GM12878 (cell line): ENCODE measurements at regions not wholly inside any gene's neighbourhood (a gene's known extent, or its start where the extent isn't known, plus 50 kb on each side); places are given as distances from the start of the nearest gene placed in this dataset.

Source experiments
- ATAC-seq: fragments of 200-7000 bp; cut with Tn5 transposase; 3 replicates; pipeline ENCODE4 v1.9.1; 2020; ENCODE audit warnings: mild to moderate bottlenecking, moderate library complexity
- BruUV-seq: library from RNA; stranded (reverse); fragments of 400-500 nt; replicated peaks from 2 replicates; lab custom pipeline; 2021; lab: Mats Ljungman, UMichigan
- CTCF ChIA-PET: fragments of 300-600 bp; sonication (Branson Sonifier 250); formaldehyde crosslinking; extraction: SDS; loops from one replicate; lab custom pipeline; 2021; ENCODE audit warnings: inconsistent platforms; lab: Yijun Ruan, JAX
- POLR2A ChIA-PET: fragments of 350-600 bp; formaldehyde crosslinking; extraction: SDS; loops from one replicate; lab custom pipeline; 2021; ENCODE audit warnings: inconsistent platforms; lab: Charles Lee
- RAD21 ChIA-PET: fragments of 300-600 bp; sonication (Branson Sonifier 250); formaldehyde crosslinking; loops from one replicate; lab custom pipeline; 2023; ENCODE audit warnings: antibody characterized with exemption; ENCODE audit not compliant: unreplicated experiment; lab: Charles Lee
- SMC1A ChIA-PET: fragments of 300-600 bp; sonication (Branson Sonifier 250); formaldehyde crosslinking; loops from one replicate; lab custom pipeline; 2023; ENCODE audit not compliant: unreplicated experiment, uncharacterized antibody; lab: Charles Lee
- DNase-seq: peaks from one replicate; pipeline ENCODE4 v3.0.0-alpha.2; 2011; ENCODE audit warnings: low read depth, low spot score
- FAIRE-seq: peaks from 3 replicates; lab custom pipeline; 2011; peaks lifted over from hg19 to GRCh38; lab: Jason Lieb, UNC
- H2AFZ ChIP-seq: 2 replicates; pipeline ENCODE4 v1.6.0; 2011; ENCODE audit warnings: low read depth, low read length, control low read depth; ENCODE audit not compliant: control insufficient read depth
- H3K27ac ChIP-seq: 2 replicates; pipeline ENCODE4 v1.5.1; 2011; ENCODE audit warnings: control low read depth; ENCODE audit not compliant: control insufficient read depth, insufficient read depth
- H3K27me3 ChIP-seq, 2 experiments: replicated peaks in 1 of 2; 2 replicates each; pipeline versions ENCODE4 v1.6.0 to v1.6.1; 2011; ENCODE audit warnings: low read length in 1 of 2; ENCODE audit not compliant: control insufficient read depth in 2 of 2, insufficient read depth in 2 of 2
- H3K36me3 ChIP-seq, 2 experiments: 2 replicates each; pipeline ENCODE4 v1.5.1; 2011; ENCODE audit warnings: low read length in 1 of 2; ENCODE audit not compliant: control insufficient read depth in 2 of 2, insufficient read depth in 2 of 2
- H3K4me1 ChIP-seq: 2 replicates; pipeline ENCODE4 v1.6.1; 2011; ENCODE audit warnings: mild to moderate bottlenecking, low read length, moderate library complexity, mixed read lengths; ENCODE audit not compliant: control insufficient read depth, insufficient read depth
- H3K4me2 ChIP-seq: 2 replicates; pipeline ENCODE4 v1.6.0; 2011; ENCODE audit warnings: control low read depth; ENCODE audit not compliant: control insufficient read depth, insufficient read depth
- H3K4me3 ChIP-seq: fragments of 200-600 bp; sonication (generic); 2 replicates; pipeline ENCODE4 v1.5.1; 2016
- H3K79me2 ChIP-seq: 2 replicates; pipeline ENCODE4 v1.6.0; 2011; ENCODE audit warnings: low read length; ENCODE audit not compliant: control insufficient read depth, insufficient read depth
- H3K9ac ChIP-seq: 2 replicates; pipeline ENCODE4 v1.8.0; 2011; ENCODE audit warnings: low read length, control low read depth, mixed read lengths; ENCODE audit not compliant: control insufficient read depth, insufficient read depth
- H3K9me3 ChIP-seq: replicated peaks from 3 replicates; pipeline ENCODE4 v1.5.1; 2011; ENCODE audit warnings: mild to moderate bottlenecking, low read length; ENCODE audit not compliant: control insufficient read depth, insufficient read depth
- H4K20me1 ChIP-seq: 2 replicates; pipeline ENCODE4 v1.6.0; 2011; ENCODE audit not compliant: control insufficient read depth, insufficient read depth
- CBX5 ChIP-seq: sonication (generic); IDR thresholded peaks from 2 replicates; pipeline ENCODE4 v1.6.1; 2016; ENCODE audit warnings: low read depth, moderate library complexity, mild to moderate bottlenecking, inconsistent platforms
- CHD2 ChIP-seq: IDR thresholded peaks from 2 replicates; pipeline ENCODE4 v1.6.1; 2011; ENCODE audit warnings: low read depth, low read length, improper control_type of control experiment, borderline replicate concordance
- CREB1 ChIP-seq: IDR thresholded peaks from 2 replicates; pipeline ENCODE4 v1.6.1; 2012; ENCODE audit warnings: low read depth, mild to moderate bottlenecking, inconsistent platforms
- EZH2 ChIP-seq: IDR thresholded peaks from 2 replicates; pipeline ENCODE4 v1.6.1; 2012; ENCODE audit warnings: low read depth, mild to moderate bottlenecking, control low read depth, inconsistent platforms, low read length, borderline replicate concordance; ENCODE audit not compliant: control insufficient read depth
- HDAC6 ChIP-seq: fragments of 200-600 bp; sonication (generic); IDR thresholded peaks from one replicate; pipeline ENCODE4 v1.8.0; 2017; ENCODE audit warnings: antibody characterized with exemption; ENCODE audit not compliant: unreplicated experiment
- IKZF1 ChIP-seq: fragments of 450-650 bp; conservative IDR thresholded peaks from 2 replicates; pipeline ENCODE4 v1.6.1; 2017; ENCODE audit warnings: antibody characterized with exemption, mild to moderate bottlenecking
- IRF4 ChIP-seq: IDR thresholded peaks from 2 replicates; pipeline ENCODE4 v1.6.1; 2011; ENCODE audit warnings: low read depth, low read length
- MEF2A ChIP-seq: IDR thresholded peaks from 2 replicates; pipeline ENCODE4 v1.6.1; 2011; ENCODE audit warnings: low read depth, mild to moderate bottlenecking, low read length, moderate library complexity; ENCODE audit not compliant: insufficient read depth
- NFIC ChIP-seq: IDR thresholded peaks from 2 replicates; pipeline ENCODE4 v1.6.1; 2012; ENCODE audit warnings: low read depth, mild to moderate bottlenecking, inconsistent platforms, low read length, moderate library complexity
- NRF1 ChIP-seq: conservative IDR thresholded peaks from 2 replicates; pipeline ENCODE4 v1.6.1; 2011; ENCODE audit warnings: mild to moderate bottlenecking, low read depth, low read length, improper control_type of control experiment
- SREBF1 ChIP-seq: IDR thresholded peaks from 2 replicates; pipeline ENCODE4 v1.6.1; 2012; ENCODE audit warnings: mild to moderate bottlenecking, low read length
- STAT3 ChIP-seq: IDR thresholded peaks from 2 replicates; pipeline ENCODE4 v1.6.1; 2011; ENCODE audit warnings: low read depth, low read length, improper control_type of control experiment
- TAF1 ChIP-seq: IDR thresholded peaks from 2 replicates; pipeline ENCODE4 v1.6.1; 2011; ENCODE audit warnings: mild to moderate bottlenecking, low read depth, low read length, borderline replicate concordance
- ZNF207 ChIP-seq: fragments of 450-650 bp; IDR thresholded peaks from 2 replicates; pipeline ENCODE4 v1.6.1; 2014; ENCODE audit warnings: antibody characterized with exemption, mild to moderate bottlenecking, borderline replicate concordance
- WGBS: methylation state at CpG from one replicate; pipeline ENCODE4 v1.1.6; 2016; ENCODE audit warnings: low lambda C conversion rate; ENCODE audit not compliant: insufficient replicate concordance, insufficient coverage; ENCODE audit errors: missing lambda C conversion rate; 5-methylcytosine and 5-hydroxymethylcytosine counted together
- in situ Hi-C: fragments of 300-500 bp; cut with MboI; formaldehyde crosslinking; loops from 9 replicates; pipeline ENCODE4 v1.14.3; 2018; ENCODE audit warnings: mixed read lengths
- intact Hi-C: fragments of 100-400 bp; cut with micrococcal nuclease; formaldehyde crosslinking; loops from one replicate; pipeline ENCODE4 v1.14.2; 2022; ENCODE audit not compliant: unreplicated experiment
- TF ChIP-seq, protein P1 (sequence below): IDR thresholded peaks from 2 replicates; pipeline ENCODE4 v1.6.1; 2011; ENCODE audit warnings: borderline replicate concordance, low read depth, mild to moderate bottlenecking, moderate library complexity, low read length; ENCODE audit not compliant: insufficient read depth, poor library complexity, severe bottlenecking
- TF ChIP-seq, protein P2 (sequence below): fragments of 150-350 bp; IDR thresholded peaks from 2 replicates; pipeline ENCODE4 v1.6.1; 2016; ENCODE audit warnings: low read depth, low read length
- TF ChIP-seq, protein P3 (sequence below): fragments of 450-650 bp; IDR thresholded peaks from 2 replicates; pipeline ENCODE4 v1.6.1; 2017; ENCODE audit warnings: borderline replicate concordance
- TF ChIP-seq, protein P4 (sequence below): fragments of 450-650 bp; IDR thresholded peaks from 2 replicates; pipeline ENCODE4 v1.6.1; 2016; ENCODE audit warnings: mild to moderate bottlenecking

DNA sequence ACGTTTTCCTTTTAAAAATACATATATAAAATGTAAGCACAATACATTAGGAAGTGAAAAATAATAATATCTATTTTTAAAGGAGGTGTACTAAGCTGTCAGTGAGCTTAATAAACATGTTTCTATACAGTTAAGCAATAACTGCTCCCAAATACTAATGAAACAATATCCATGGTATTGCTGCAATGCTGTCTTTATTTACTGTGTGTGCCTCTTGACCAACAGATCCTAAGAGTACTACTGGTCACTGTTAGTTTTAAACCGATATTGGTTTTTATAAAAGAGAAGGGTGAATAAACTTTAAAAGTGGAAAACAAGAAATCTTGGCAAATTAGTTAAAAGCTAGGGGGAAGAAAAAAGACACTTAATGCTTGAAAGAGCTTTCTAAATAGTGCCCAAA lies 1029.0 kb downstream of the FSTL5 start:
- Histone ChIP-seq H3K9me3 (no peaks in the 10 kb centered on the region; the same call in 2 of the 3 replicates), H4K20me1 (no peaks in the 10 kb centered on the region), H3K4me2 (no peak overlapping the region), H3K27ac (no peak overlapping the region), H3K4me3 (no peak overlapping the region), H3K36me3 (no peaks in the 10 kb centered on the region), H3K4me1 (no peaks in the 10 kb centered on the region), H3K27me3 (no peaks in the 10 kb centered on the region), H2AFZ (no peak overlapping the region), H3K79me2 (no peaks in the 10 kb centered on the region), H3K9ac (no peak overlapping the region)
- 19% methylated on average over 2 of the region's 2 CpGs for WGBS
- POLR2A ChIA-PET = no interaction called here
- no peak for DNase-seq
- no peak for FAIRE-seq
- SMC1A ChIA-PET = interaction anchor here (0.7 kb wide), 1 partner anchor 276 kb away, joined by 4 read pairs; no protein-coding TSS in a partner anchor
- ATAC-seq = no peak
- in situ Hi-C loops = no loop called here
- CTCF ChIA-PET = no interaction called here
- TF ChIP-seq NFIC = no peak
- TF ChIP-seq, protein P1, sequence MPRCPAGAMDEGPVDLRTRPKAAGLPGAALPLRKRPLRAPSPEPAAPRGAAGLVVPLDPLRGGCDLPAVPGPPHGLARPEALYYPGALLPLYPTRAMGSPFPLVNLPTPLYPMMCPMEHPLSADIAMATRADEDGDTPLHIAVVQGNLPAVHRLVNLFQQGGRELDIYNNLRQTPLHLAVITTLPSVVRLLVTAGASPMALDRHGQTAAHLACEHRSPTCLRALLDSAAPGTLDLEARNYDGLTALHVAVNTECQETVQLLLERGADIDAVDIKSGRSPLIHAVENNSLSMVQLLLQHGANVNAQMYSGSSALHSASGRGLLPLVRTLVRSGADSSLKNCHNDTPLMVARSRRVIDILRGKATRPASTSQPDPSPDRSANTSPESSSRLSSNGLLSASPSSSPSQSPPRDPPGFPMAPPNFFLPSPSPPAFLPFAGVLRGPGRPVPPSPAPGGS = no peak
- no peak for TF ChIP-seq ZNF207
- TF ChIP-seq, protein P2, sequence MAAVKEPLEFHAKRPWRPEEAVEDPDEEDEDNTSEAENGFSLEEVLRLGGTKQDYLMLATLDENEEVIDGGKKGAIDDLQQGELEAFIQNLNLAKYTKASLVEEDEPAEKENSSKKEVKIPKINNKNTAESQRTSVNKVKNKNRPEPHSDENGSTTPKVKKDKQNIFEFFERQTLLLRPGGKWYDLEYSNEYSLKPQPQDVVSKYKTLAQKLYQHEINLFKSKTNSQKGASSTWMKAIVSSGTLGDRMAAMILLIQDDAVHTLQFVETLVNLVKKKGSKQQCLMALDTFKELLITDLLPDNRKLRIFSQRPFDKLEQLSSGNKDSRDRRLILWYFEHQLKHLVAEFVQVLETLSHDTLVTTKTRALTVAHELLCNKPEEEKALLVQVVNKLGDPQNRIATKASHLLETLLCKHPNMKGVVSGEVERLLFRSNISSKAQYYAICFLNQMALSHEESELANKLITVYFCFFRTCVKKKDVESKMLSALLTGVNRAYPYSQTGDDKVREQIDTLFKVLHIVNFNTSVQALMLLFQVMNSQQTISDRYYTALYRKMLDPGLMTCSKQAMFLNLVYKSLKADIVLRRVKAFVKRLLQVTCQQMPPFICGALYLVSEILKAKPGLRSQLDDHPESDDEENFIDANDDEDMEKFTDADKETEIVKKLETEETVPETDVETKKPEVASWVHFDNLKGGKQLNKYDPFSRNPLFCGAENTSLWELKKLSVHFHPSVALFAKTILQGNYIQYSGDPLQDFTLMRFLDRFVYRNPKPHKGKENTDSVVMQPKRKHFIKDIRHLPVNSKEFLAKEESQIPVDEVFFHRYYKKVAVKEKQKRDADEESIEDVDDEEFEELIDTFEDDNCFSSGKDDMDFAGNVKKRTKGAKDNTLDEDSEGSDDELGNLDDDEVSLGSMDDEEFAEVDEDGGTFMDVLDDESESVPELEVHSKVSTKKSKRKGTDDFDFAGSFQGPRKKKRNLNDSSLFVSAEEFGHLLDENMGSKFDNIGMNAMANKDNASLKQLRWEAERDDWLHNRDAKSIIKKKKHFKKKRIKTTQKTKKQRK = no peak
- TF ChIP-seq HDAC6 = no peak
- TF ChIP-seq IKZF1 = no peak
- TF ChIP-seq EZH2 = no peak
- TF ChIP-seq CBX5 = no peak
- TF ChIP-seq, protein P3, sequence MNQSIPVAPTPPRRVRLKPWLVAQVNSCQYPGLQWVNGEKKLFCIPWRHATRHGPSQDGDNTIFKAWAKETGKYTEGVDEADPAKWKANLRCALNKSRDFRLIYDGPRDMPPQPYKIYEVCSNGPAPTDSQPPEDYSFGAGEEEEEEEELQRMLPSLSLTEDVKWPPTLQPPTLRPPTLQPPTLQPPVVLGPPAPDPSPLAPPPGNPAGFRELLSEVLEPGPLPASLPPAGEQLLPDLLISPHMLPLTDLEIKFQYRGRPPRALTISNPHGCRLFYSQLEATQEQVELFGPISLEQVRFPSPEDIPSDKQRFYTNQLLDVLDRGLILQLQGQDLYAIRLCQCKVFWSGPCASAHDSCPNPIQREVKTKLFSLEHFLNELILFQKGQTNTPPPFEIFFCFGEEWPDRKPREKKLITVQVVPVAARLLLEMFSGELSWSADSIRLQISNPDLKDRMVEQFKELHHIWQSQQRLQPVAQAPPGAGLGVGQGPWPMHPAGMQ = no peak
- no peak for TF ChIP-seq STAT3
- TF ChIP-seq SREBF1 = no peak
- TF ChIP-seq NRF1 = no peak
- TF ChIP-seq CHD2 = no peak
- no peak for TF ChIP-seq IRF4
- TF ChIP-seq TAF1 = no peak
- TF ChIP-seq, protein P4, sequence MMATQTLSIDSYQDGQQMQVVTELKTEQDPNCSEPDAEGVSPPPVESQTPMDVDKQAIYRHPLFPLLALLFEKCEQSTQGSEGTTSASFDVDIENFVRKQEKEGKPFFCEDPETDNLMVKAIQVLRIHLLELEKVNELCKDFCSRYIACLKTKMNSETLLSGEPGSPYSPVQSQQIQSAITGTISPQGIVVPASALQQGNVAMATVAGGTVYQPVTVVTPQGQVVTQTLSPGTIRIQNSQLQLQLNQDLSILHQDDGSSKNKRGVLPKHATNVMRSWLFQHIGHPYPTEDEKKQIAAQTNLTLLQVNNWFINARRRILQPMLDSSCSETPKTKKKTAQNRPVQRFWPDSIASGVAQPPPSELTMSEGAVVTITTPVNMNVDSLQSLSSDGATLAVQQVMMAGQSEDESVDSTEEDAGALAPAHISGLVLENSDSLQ = no peak
- no peak for TF ChIP-seq MEF2A
- no peak for TF ChIP-seq CREB1
- intact Hi-C loops = no loop called here
- no TSS peak for BruUV-seq
- RAD21 ChIA-PET = interaction anchor here (0.6 kb wide), 1 partner anchor 136 kb away, joined by 3 read pairs; no protein-coding TSS in a partner anchor
